ENCODE measurements at regions not wholly inside any gene's neighbourhood (a gene's known extent, or its start where the extent isn't known, plus 50 kb on each side); places are given as distances from the start of the nearest gene placed in this dataset.

DNA sequence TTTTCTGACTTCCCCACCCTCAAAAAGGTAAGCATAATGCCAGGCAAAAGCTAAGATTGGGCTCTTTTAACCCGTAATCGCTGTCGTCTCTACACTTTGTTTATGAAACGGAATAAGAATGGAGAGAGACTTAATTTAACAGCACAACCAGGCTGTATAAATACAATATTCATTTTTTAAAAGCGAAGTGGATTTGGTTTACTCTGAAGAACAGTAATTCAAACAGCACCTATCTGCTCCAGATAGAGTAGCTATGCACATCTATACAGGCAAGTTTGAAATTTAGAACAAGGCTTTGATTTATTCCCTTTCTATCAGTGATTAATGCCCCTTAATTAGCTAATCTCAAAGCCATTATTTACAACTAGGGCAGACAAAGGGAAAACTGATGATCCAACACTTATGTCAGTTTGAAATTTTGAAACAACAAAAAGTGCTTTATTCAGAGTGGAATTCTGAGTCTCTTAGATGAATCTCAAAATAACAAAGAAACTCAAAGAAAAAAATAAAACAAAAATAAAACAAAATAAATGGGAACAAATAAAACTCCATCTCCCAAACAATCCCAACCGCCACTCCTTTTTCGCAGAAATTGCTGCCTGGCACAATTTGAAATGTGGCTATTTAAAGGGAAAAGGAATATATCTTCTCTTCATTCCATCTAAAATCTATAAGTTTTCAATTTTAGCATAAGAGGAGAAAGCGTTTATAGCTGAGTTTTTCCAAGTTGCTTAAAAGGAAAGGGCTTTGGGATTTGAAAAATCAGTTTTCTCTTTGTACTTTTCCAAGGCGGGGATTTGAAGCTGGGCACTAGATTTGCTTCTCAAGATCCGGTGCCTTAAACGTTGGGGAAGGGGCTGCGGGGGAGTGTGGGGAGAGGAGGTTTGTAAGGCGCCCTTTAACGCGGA is 298.6 kb downstream of the PARP8 start:
- no peak for DNase-seq (ENCODE audit: low read depth)

DNA sequence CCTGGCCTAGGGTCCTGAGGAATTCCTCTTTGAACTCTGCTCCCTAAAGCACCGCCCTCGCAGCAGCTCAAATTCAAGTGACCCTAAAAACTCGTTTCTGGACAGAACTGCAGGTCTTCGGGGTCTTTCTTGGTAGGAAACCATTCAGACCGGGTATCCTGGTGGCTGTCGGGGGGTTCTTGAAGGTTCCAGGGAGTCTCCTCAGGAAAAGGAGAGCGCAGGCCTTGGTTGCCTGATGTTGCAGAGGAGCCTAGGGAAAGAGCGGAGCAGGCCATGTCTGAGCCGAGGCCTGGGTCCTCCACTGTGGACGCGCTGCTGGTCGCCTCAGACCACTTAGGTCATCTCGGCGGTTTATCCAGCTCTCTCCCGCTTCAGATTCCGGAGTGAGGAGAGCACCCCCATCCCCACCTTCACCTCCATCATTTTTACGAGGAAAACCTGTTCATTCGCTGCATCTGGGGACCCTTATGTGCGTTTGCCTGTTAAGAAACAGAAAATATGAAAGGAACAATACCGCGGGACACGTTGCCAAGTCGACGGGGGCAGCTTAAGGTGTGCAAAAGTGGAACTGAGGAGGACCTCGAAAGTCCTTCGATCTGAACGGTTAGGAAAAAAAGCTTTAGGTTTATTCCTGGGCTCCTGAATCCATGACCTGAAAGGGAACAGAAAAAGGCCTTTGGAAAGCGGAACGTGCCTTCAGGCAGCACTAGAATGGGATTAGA is 299.4 kb downstream of the PARP8 start:
- DNase-seq (ENCODE audit: low read depth) = no peak

- no peak for DNase-seq (ENCODE audit: low read depth)
These were observed 300.6 kb downstream of the PARP8 start for GRCh38 chr5:50967009-50967562.

DNA sequence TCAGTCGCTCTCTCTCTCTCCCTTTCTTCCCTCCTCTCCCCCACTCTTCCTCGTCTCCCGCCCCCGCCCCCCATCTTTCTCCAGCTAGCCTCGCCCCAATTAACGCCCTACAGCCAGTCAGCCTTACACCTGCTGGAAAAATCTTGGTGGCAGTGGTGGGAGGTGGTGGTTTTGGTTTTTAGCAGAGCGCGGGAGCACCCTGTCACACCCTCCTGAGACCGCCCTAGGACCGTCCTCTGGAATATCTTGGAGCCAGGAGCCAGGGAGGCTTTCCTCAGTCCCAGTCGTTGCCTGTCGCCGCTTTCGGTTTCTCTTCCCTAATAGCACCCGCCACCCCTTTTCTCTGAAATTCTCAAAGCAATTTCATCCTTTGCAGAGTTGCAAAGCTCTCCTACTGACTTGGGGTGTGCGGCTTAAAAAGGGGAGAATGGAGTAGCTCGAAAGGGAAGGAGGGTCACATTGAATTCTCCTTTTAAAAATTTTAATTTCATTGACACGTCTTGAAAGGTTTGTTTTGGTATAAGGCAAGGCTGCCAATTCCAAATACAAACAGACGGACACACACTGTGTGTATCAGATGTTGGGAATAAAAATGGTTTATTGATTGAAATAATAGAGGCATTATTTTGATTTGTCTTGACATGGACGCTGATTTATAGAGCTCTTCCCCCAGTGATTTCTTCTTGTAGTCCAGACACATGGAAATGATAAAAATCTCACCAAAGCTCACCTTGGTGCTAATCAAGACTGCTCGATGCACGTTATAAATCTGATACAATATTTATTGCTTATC is 301.3 kb downstream of the PARP8 start:
- DNase-seq (ENCODE audit: low read depth) = no peak

DNA sequence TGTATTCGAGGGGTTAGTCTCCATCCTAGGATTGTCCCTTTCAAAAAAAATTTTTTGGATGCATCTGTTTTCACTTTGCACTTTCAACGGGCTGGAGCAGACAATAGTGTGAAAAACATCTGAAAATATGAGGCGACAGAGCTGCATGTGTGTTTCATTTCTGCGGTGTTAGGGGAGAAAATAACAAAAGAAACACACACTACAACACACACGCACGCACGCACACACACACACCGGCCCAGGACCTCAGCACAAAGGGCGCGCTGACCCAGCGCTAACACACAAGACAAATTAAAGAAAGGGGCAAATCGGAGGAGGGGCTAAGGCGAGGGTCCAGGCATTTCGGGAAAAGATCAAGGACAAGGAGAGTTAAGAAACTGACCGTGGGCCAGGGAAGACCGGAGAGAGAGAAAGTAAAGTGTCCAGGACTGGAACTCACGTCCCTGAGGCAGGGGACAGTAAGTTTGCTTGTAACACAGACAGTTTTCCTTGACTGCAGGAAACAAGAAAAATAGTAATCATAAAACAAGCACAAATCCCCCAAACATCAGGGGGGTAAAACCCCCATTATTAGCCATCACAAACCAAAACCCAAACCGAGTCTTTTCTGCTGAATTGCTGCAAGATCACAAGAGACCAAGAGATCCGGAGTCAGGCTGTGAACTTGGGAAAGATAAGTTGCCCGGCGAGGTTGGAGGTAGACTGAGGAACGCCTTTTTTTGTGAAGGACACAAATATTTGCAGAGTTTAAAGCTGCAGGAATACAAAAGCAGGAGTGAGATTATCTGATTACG is 302.1 kb downstream of the PARP8 start:
- no peak for DNase-seq (ENCODE audit: low read depth)

DNA sequence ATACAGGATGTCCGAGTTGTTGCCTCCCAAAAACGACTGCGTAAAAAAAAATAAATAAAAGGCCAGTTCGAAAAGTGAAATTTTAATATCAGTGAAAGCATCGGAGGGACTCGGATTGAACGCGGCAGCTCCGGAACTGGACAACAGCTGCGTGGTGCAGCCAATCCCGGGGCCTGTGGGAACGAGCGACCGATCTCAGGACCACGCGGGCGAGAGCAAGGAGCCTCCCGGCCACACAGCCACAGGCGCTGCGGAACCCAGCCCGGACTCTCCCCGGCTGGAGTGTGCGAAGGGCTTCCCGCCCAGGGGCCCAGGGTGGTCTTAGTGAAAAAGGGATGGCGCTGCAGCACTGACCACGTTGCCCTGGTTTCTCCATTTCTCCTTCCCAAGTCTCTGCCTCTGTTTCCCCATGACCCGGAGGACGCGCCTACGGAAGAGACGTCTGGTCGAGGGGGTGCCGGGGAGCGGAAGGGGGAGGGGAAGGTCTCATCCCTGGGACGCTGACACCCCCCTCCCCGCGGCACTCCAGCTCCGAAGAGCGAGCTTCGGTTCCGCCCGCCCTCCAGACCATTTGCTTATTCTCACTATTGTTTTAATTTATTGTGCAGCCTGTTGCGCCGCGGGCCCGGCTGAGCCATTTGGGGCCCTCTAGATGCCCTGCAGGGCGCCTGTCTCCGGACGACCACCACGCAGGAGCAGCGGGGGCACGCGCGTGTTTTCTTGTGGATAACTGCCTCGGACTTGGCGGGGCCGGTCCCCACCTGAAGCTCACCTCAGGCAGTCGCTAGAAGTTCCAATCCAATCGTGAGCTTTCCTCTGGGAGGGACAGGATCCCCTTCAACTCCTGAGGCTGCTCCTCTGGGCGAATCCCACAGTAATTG is 303.0 kb downstream of the PARP8 start:
- DNase-seq (ENCODE audit: low read depth) = no peak

DNA sequence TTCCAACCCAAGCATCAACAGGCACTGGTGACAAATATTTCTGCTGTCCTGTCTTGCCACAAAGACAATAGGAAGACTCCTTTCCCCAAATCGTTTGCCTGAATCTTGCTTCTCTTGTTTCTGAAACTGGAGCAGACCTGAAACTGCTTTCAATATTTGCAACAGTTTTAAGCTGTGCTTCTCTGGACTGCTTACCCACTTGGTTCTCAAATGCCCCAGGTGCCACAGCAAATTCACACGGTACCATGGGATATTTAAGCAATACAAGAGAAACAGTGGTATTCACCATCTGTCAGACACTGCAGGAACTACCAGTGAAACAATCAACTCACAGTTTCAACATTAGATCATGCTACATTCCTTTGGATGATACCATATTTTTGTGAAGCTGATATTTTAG is 309.4 kb downstream of the PARP8 start:
- no peak for DNase-seq (ENCODE audit: low read depth)

DNA sequence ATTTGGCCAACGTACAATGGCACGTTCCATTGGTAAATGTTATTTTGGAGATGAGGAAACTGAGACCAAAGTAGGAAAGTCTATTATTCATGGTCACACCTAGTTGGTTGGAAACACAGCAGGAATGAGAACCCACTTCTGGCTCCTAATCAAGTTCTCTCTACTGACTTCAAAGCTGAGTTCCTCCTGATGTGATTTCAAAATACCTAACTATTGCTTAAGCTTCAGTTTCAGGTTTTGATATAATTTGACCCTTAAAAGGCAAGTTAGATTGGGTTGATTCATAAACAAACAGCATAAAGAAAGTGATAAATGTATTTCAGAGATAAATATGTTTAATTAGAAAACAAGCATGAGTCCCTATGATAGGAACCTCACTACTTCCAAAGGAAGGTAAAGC is 312.5 kb downstream of the PARP8 start:
- no peak for DNase-seq (ENCODE audit: low read depth)

- DNase-seq (ENCODE audit: low read depth) = no peak
These were observed 318.2 kb downstream of the PARP8 start for GRCh38 chr5:50984640-50985039.

- DNase-seq (ENCODE audit: low read depth) = no peak
These were observed 324.0 kb downstream of the PARP8 start for GRCh38 chr5:50990296-50990924.

DNA sequence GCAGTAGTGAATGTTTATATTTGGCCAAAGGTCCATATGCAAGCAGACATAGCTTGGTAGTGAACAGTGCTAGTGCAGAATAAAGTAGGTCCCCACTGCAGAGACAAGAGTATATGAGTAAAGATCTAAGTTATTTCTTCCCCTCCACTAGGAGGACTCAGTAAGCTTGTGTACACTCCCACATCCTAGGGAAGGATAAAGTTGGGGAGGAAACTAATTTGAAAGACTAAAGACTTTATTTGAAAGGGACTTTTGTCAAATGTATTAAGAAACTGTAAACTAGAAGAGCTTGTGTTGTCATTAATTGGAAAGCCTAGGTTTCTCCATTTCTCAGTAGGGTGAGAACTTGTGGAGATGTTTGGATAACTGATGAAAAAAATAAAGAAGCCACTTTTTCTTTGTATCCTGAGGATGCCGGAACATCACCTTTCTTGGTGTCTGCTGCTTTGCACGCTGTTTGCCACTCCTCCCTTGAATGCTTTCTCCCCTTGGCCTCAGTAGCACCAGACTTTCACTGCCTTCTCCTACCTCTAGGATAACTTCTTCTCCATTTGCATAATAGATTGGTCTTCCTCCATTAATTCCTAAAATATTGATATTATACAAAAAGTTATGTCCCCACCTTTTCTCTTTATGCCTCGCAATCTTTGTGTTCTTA is 329.0 kb downstream of the PARP8 start:
- DNase-seq (ENCODE audit: low read depth) = no peak

DNA sequence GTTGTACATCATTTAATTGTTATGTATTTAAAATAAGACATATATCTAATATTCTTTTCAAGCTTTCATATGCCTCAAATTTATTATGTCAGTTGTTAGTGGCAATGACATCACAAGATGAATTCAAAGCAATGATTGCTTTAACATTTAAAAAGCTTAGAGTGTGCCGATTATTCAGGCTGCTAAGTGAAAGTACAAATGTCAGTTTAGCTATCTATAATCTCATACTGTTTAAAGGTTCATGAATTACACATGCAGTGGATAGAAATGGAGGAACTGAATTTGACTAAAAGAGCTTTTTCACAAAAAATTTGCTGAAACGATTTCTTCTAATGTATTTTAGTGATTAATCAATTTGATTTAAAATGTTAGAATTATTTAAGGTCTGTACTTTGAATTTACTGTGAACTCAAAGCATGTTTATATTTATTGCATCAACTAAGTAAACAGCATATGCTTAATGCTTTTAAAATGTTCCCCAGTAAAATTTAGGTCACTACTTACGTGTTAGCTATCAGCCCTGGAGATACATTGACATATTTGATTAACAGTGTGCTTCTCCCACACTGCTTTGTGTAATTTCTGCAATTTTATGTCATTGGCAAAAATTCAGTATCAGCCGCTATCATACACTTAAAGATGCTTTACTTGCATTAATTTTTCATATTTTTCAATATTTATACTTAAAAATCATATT is 334.9 kb downstream of the PARP8 start:
- DNase-seq (ENCODE audit: low read depth) = no peak

DNA sequence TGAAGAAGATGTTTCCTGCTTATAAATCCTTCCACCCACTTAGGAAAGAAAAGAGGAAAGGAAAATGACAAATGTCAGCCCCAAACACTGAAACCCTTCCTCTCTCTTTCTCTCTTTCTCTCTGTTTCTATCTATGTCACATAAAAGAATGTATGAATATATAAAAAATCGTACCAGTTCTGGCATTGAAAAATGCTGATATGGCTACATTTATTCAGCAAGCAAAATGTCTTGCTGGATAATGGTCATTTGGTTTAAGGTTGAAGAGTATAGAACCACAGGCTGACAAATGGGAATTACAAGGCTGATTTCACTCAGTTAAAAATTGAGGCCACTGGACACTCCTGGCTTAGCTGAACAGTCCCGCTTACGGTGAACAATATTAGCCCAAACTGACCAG is 335.9 kb downstream of the PARP8 start:
- DNase-seq (ENCODE audit: low read depth) = no peak

- no peak for DNase-seq (ENCODE audit: low read depth)
These were observed 346.6 kb downstream of the PARP8 start for GRCh38 chr5:51013036-51013435.

DNA sequence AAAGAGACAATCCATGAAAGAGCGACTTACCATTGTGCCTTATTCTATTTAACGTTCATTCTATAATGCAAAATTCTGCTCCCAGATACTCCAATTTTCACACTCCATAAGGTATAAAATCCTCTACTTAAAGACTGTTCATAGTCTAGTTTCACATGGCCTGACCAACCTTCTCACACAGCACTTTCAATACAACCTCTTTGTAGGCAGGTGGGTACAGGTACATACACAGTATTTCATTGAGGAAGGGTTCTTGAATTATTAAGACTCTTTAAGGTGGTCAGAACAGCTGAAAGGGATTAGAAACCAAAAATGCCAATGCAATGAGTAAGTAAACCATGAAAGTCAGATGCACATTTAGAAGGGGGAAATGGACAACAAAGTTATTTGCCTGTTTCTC is 352.0 kb downstream of the PARP8 start:
- no peak for DNase-seq (ENCODE audit: low read depth)

DNA sequence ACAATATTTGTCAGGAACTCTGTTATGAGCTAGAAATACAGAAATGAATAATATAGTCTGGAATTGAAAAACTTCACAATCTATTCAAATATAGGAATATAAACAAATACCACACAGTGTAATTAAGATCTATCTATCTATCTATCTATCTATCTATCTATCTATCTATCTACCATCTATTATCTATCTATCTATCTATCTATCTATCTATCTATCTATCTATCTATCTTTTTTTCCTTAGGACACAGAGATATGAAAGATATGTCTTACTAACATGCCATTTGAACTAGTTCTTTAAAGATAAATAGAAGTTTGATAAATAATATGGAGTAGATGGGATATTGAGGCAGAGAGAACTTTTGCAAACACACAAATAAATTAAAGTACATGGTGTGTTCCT is 357.8 kb downstream of the PARP8 start:
- no peak for DNase-seq (ENCODE audit: low read depth)

GRCh38 chr5:51027271-51027670 is 356.0 kb upstream of the ISL1 start:
- no peak for DNase-seq (ENCODE audit: low read depth)

GRCh38 chr5:51028394-51028793 is 354.9 kb upstream of the ISL1 start:
- DNase-seq (ENCODE audit: low read depth) = no peak

Measured in LHCN-M2 (cell line).